H1 (cell line): ENCODE measurements at regions not wholly inside any gene's neighbourhood (a gene's known extent, or its start where the extent isn't known, plus 50 kb on each side); places are given as distances from the start of the nearest gene placed in this dataset.
A peak's percentile ranks its signal among the peaks of the same experiment; 100 is the strongest.

Experiments
- CTCF ChIA-PET: fragments of 300-600 bp; sonication (Branson Sonifier 250); formaldehyde crosslinking; loops from one replicate; lab custom pipeline; 2021; ENCODE audit not compliant: partially characterized antibody; lab: Charles Lee
- POLR2A ChIA-PET: fragments of 300-600 bp; sonication (Branson Sonifier 250); formaldehyde crosslinking; loops from one replicate; lab custom pipeline; 2021; ENCODE audit warnings: inconsistent platforms; ENCODE audit not compliant: partially characterized antibody; lab: Charles Lee
- DNase-seq, 2 experiments: peaks; one replicate each; pipeline versions ENCODE4 v3.0.0 to v3.0.0-alpha.2; 2010 to 2022; ENCODE audit warnings: low spot score in 2 of 2, low read depth in 1 of 2, mixed read lengths in 1 of 2
- FAIRE-seq: peaks from 2 replicates; lab custom pipeline; 2011; peaks lifted over from hg19 to GRCh38; lab: Jason Lieb, UNC
- H2AFZ ChIP-seq: 2 replicates; pipeline ENCODE4 v1.8.1; 2012; ENCODE audit warnings: low read length, inconsistent platforms
- H2AK5ac ChIP-seq: 2 replicates; pipeline ENCODE4 v1.6.1; 2013; ENCODE audit warnings: low read depth, low read length
- H2BK120ac ChIP-seq: replicated peaks from 2 replicates; pipeline ENCODE3; 2013; ENCODE audit warnings: low read depth, low read length, inconsistent platforms
- H2BK12ac ChIP-seq: 2 replicates; pipeline ENCODE4 v1.6.1; 2013; ENCODE audit warnings: low read depth, low read length
- H2BK15ac ChIP-seq: 2 replicates; pipeline ENCODE4 v1.6.1; 2013; ENCODE audit warnings: low read length
- H2BK20ac ChIP-seq: 2 replicates; pipeline ENCODE4 v1.6.1; 2013; ENCODE audit warnings: low read length
- H2BK5ac ChIP-seq: 2 replicates; pipeline ENCODE4 v1.6.1; 2013; ENCODE audit warnings: low read depth, low read length
- H3K14ac ChIP-seq: 2 replicates; pipeline ENCODE4 v1.6.1; 2013; ENCODE audit warnings: inconsistent platforms; ENCODE audit not compliant: insufficient read length
- H3K18ac ChIP-seq: 2 replicates; pipeline ENCODE4 v1.6.1; 2013; ENCODE audit warnings: low read length; ENCODE audit errors: extremely low read depth
- H3K23ac ChIP-seq: 2 replicates; pipeline ENCODE4 v1.6.1; 2013; ENCODE audit warnings: inconsistent platforms; ENCODE audit not compliant: insufficient read length
- H3K23me2 ChIP-seq: 2 replicates; pipeline ENCODE4 v1.6.1; 2013; ENCODE audit warnings: low read depth, low read length
- H3K27ac ChIP-seq: 2 replicates; pipeline ENCODE4 v1.6.1; 2011; ENCODE audit warnings: low read depth, low read length, inconsistent platforms
- H3K27me3 ChIP-seq, 4 experiments: replicated peaks in 1 of 4; 1 replicate in 1 of 4; 2 replicates in 3 of 4; pipeline versions ENCODE4 v1.6.1 to v1.8.1; 2011 to 2013; ENCODE audit warnings: low read length in 3 of 4, mild to moderate bottlenecking in 3 of 4, inconsistent platforms in 2 of 4, mixed read lengths in 2 of 4, moderate library complexity in 1 of 4; ENCODE audit not compliant: control insufficient read depth in 3 of 4, insufficient read depth in 3 of 4; ENCODE audit errors: extremely low read depth in 1 of 4
- H3K36me3 ChIP-seq, 4 experiments: 2 replicates each; pipeline versions ENCODE4 v1.6.1 to v1.8.1; 2011 to 2013; ENCODE audit warnings: mild to moderate bottlenecking in 4 of 4, low read length in 3 of 4, moderate library complexity in 2 of 4, control low read depth in 1 of 4, inconsistent platforms in 1 of 4; ENCODE audit not compliant: insufficient read depth in 4 of 4, control insufficient read depth in 2 of 4
- H3K4ac ChIP-seq: replicated peaks from 2 replicates; pipeline ENCODE3; 2013; ENCODE audit warnings: low read length, low read depth, mixed read lengths, inconsistent platforms; ENCODE audit not compliant: insufficient read length
- H3K4me1 ChIP-seq, 4 experiments: replicated peaks in 1 of 4; 1 replicate in 1 of 4; 2 replicates in 3 of 4; pipeline versions ENCODE4 v1.6.1 to v1.8.1; 2011 to 2013; ENCODE audit warnings: low read length in 3 of 4, inconsistent platforms in 2 of 4, mixed read lengths in 1 of 4; ENCODE audit not compliant: insufficient read depth in 4 of 4, control insufficient read depth in 3 of 4
- H3K4me2 ChIP-seq, 2 experiments: 2 replicates each; pipeline versions ENCODE4 v1.6.1 to v1.8.1; 2011 to 2013; ENCODE audit warnings: low read depth in 2 of 2, low read length in 2 of 2, control low read depth in 1 of 2, inconsistent platforms in 1 of 2, mild to moderate bottlenecking in 1 of 2; ENCODE audit not compliant: insufficient read depth in 1 of 2
- H3K4me3 ChIP-seq, 4 experiments: fragments of 200-600, 300-600 bp in 1 of 4; sonication (generic), shearing (Covaris generic), sonication (Bioruptor Twin) in 1 of 4; 2 replicates each; pipeline versions ENCODE4 v1.5.1 to v1.8.1; 2011 to 2016; ENCODE audit warnings: low read length in 4 of 4, low read depth in 3 of 4, control low read depth in 2 of 4, inconsistent platforms in 2 of 4, mild to moderate bottlenecking in 2 of 4, mixed read lengths in 1 of 4, moderate library complexity in 1 of 4; ENCODE audit not compliant: insufficient read depth in 2 of 4; ENCODE audit errors: extremely low read depth in 1 of 4
- H3K56ac ChIP-seq: replicated peaks from 2 replicates; pipeline ENCODE3; 2013; ENCODE audit warnings: low read depth, mild to moderate bottlenecking, mixed read lengths, low read length, inconsistent platforms; ENCODE audit not compliant: insufficient read length
- H3K79me1 ChIP-seq: 2 replicates; pipeline ENCODE4 v1.6.1; 2013; ENCODE audit warnings: low read depth, low read length, control low read depth
- H3K79me2 ChIP-seq, 2 experiments: 2 replicates each; pipeline versions ENCODE4 v1.6.1 to v1.8.1; 2012 to 2013; ENCODE audit warnings: low read length in 2 of 2, mild to moderate bottlenecking in 2 of 2, inconsistent platforms in 1 of 2; ENCODE audit not compliant: insufficient read depth in 2 of 2, control insufficient read depth in 1 of 2
- H3K9ac ChIP-seq, 4 experiments: replicated peaks in 1 of 4; 1 replicate in 1 of 4; 2 replicates in 3 of 4; pipeline versions ENCODE4 v1.6.1 to v1.8.1; 2011 to 2013; ENCODE audit warnings: low read depth in 3 of 4, low read length in 3 of 4, control low read depth in 2 of 4, mild to moderate bottlenecking in 2 of 4, moderate library complexity in 2 of 4, inconsistent platforms in 1 of 4; ENCODE audit errors: extremely low read depth in 1 of 4
- H3K9me3 ChIP-seq, 2 experiments: 2 replicates each; pipeline versions ENCODE4 v1.6.1 to v1.8.1; 2012 to 2013; ENCODE audit warnings: mild to moderate bottlenecking in 2 of 2, moderate library complexity in 2 of 2, control low read depth in 1 of 2, inconsistent platforms in 1 of 2, low read depth in 1 of 2, low read length in 1 of 2, mixed read lengths in 1 of 2; ENCODE audit not compliant: insufficient read depth in 2 of 2
- H4K20me1 ChIP-seq, 2 experiments: replicated peaks in 1 of 2; 2 replicates each; pipeline versions ENCODE3 to v1.8.1; 2011 to 2013; ENCODE audit warnings: inconsistent platforms in 2 of 2, low read length in 2 of 2, mild to moderate bottlenecking in 1 of 2; ENCODE audit not compliant: insufficient read depth in 2 of 2, control insufficient read depth in 1 of 2
- H4K5ac ChIP-seq: 2 replicates; pipeline ENCODE4 v1.6.1; 2013; ENCODE audit warnings: low read length, low read depth, mixed read lengths, inconsistent platforms; ENCODE audit not compliant: insufficient read length
- H4K8ac ChIP-seq: 2 replicates; pipeline ENCODE4 v1.8.0; 2013; ENCODE audit warnings: mild to moderate bottlenecking, moderate library complexity, low read length, inconsistent platforms; ENCODE audit not compliant: insufficient read depth; ENCODE audit errors: extremely low read depth
- H4K91ac ChIP-seq: replicated peaks from 2 replicates; pipeline ENCODE3; 2013; ENCODE audit warnings: low read length, mixed read lengths, inconsistent platforms; ENCODE audit not compliant: insufficient read length
- ASH2L ChIP-seq: fragments of 200-600, 300-600 bp; sonication (generic); IDR thresholded peaks from one replicate; pipeline ENCODE4 v1.7.1; 2017; ENCODE audit warnings: low read length
- BCL11A ChIP-seq, 2 experiments: IDR thresholded peaks; one replicate each; pipeline ENCODE4 v1.6.1; 2011; ENCODE audit warnings: low read depth in 2 of 2, low read length in 2 of 2, mild to moderate bottlenecking in 2 of 2
- CBX8 ChIP-seq: fragments of 300-800, 300-1000 bp; sonication (generic); IDR thresholded peaks from 2 replicates; pipeline ENCODE4 v1.7.1; 2016; ENCODE audit warnings: low read depth, low read length, borderline replicate concordance
- EGR1 ChIP-seq: IDR thresholded peaks from 2 replicates; pipeline ENCODE4 v1.6.1; 2011; ENCODE audit warnings: low read depth, low read length, borderline replicate concordance
- EP300 ChIP-seq, 2 experiments: IDR thresholded peaks; 1 replicate in 1 of 2; 2 replicates in 1 of 2; pipeline ENCODE4 v1.6.1; 2011 to 2012; ENCODE audit warnings: low read depth in 2 of 2, low read length in 2 of 2, mild to moderate bottlenecking in 2 of 2, borderline replicate concordance in 1 of 2, inconsistent platforms in 1 of 2, moderate library complexity in 1 of 2
- GTF2F1 ChIP-seq: IDR thresholded peaks from 2 replicates; pipeline ENCODE4 v1.6.1; 2012; ENCODE audit warnings: low read depth, low read length, improper control_type of control experiment, borderline replicate concordance
- HDAC6 ChIP-seq: IDR thresholded peaks from one replicate; pipeline ENCODE4 v1.7.1; 2012; ENCODE audit warnings: low read depth, mild to moderate bottlenecking, inconsistent platforms, low read length, moderate library complexity
- NRF1 ChIP-seq: IDR thresholded peaks from 2 replicates; pipeline ENCODE4 v1.6.1; 2011; ENCODE audit warnings: mild to moderate bottlenecking, low read depth, low read length, improper control_type of control experiment
- POLR2AphosphoS5 ChIP-seq: IDR thresholded peaks from 2 replicates; pipeline ENCODE4 v1.6.1; 2011; ENCODE audit warnings: low read depth, low read length
- RBBP5 ChIP-seq: IDR thresholded peaks from 2 replicates; pipeline ENCODE4 v1.7.1; 2012; ENCODE audit warnings: low read depth, mild to moderate bottlenecking, inconsistent platforms, low read length, moderate library complexity, borderline replicate concordance
- RNF2 ChIP-seq: fragments of 200-900, 300-1000 bp; sonication (generic); IDR thresholded peaks from 2 replicates; pipeline ENCODE4 v1.7.1; 2016; ENCODE audit warnings: borderline replicate concordance, low read depth, mild to moderate bottlenecking, antibody characterized with exemption, low read length; ENCODE audit not compliant: poor library complexity, severe bottlenecking; ENCODE audit errors: missing control alignments
- TAF7 ChIP-seq: optimal IDR thresholded peaks from 2 replicates; pipeline ENCODE3; 2011; ENCODE audit warnings: low read depth, mild to moderate bottlenecking, inconsistent platforms, low read length, moderate library complexity, borderline replicate concordance
- TCF12 ChIP-seq: IDR thresholded peaks from 2 replicates; pipeline ENCODE4 v1.6.1; 2011; ENCODE audit warnings: low read depth, mild to moderate bottlenecking, low read length
- WGBS, 2 experiments: shearing (Covaris generic) in 1 of 2; methylation state at CpG; one replicate each; pipeline versions ENCODE4 v1.1.6 to v1.1.7; 2013 to 2015; ENCODE audit warnings: low lambda C conversion rate in 2 of 2, mixed read lengths in 2 of 2, inconsistent platforms in 1 of 2, low coverage in 1 of 2, missing lambda C conversion rate in 1 of 2; ENCODE audit not compliant: insufficient replicate concordance in 2 of 2, insufficient coverage in 1 of 2, insufficient read length in 1 of 2; ENCODE audit errors: extremely low coverage in 1 of 2, missing lambda C conversion rate in 1 of 2; 5-methylcytosine and 5-hydroxymethylcytosine counted together

- CTCF ChIA-PET = interaction anchor here (0.9 to 1.0 kb wide), 2 partner anchors 9 to 96 kb away, joined by 3 read pairs; no protein-coding TSS in a partner anchor
- no peaks in the 10 kb centered on the region for H3K79me2 ChIP-seq
- TF ChIP-seq RBBP5 (no peak), GTF2F1 (no peak), POLR2AphosphoS5 (no peak), BCL11A (IDR thresholded peaks at IDR 0.05; ENCODE audit: low read depth in 2 of 2, low read length in 2 of 2) (no peak), NRF1 (no peak), EGR1 (no peak), EP300 (IDR thresholded peaks at IDR 0.05; ENCODE audit: borderline replicate concordance in 1 of 2, low read depth in 2 of 2, low read length in 2 of 2) (no peak), TAF7 (no peak), ASH2L (no peak), HDAC6 (no peak), TCF12 (no peak), CBX8 (no peak), RNF2 (no peak)
These were observed 849.9 kb downstream of the RNF144A start for GRCh38 chr2:7766978-7767565.

More at GRCh38 chr2:7766978-7767565, 849.9 kb downstream of the RNF144A start:
- Histone ChIP-seq H2BK120ac (no peak overlapping the region), H3K18ac (no peak overlapping the region), H2BK5ac (0 out of 2 replicates have a peak overlapping the region, but pooled peaks have one; percentile 4), H2AFZ (no peak overlapping the region), H3K14ac (no peak overlapping the region), H3K4ac (no peak overlapping the region), H3K27me3 (no peaks in the 10 kb centered on the region), H3K36me3 (peaks cover 0 to 3% (median 0%) of the 10 kb centered on the region in 4 experiments; a peak in 1 of 8 replicates), H3K4me2 (no peak overlapping the region), H3K79me1 (no peaks in the 10 kb centered on the region), H2BK20ac (no peak overlapping the region), H3K9ac (no peak overlapping the region), H3K4me1 (no peaks in the 10 kb centered on the region; a peak in 1 of 7 replicates), H4K5ac (no peak overlapping the region), H2BK12ac (no peak overlapping the region), H4K8ac (no peak overlapping the region; the same call in 1 of the 2 replicates), H4K91ac (no peak overlapping the region), H3K56ac (no peak overlapping the region), H4K20me1 (peaks cover 0 to 5% of the 10 kb centered on the region in 2 experiments), H3K23me2 (peaks cover 9% of the 10 kb centered on the region; the same call in 1 of the 2 replicates), H3K23ac (no peak overlapping the region), H3K27ac (no peak overlapping the region), H2BK15ac (0 out of 2 replicates have a peak overlapping the region, but pooled peaks have one; percentile 14), H3K9me3 (peaks cover 18 to 27% of the 10 kb centered on the region in 2 experiments), H3K4me3 (no peak overlapping the region), H2AK5ac (no peak overlapping the region)
- POLR2A ChIA-PET = no interaction called here
- FAIRE-seq (no peak), DNase-seq (no peak)
- WGBS, 2 experiments = 93% methylated on average over 21 of the region's 26 CpGs; no CpG with 5 or more reads in 1 of the 2 experiments
